Type B pancreatic cell (in vitro differentiated cells): ENCODE measurements at regions not wholly inside any gene's neighbourhood (a gene's known extent, or its start where the extent isn't known, plus 50 kb on each side); places are given as distances from the start of the nearest gene placed in this dataset.

ENCODE experiments used
- DNase-seq: peaks from one replicate; pipeline ENCODE4 v3.0.0; 2021; ENCODE audit warnings: mixed read lengths; ENCODE audit not compliant: unreplicated experiment; ENCODE audit errors: extremely low spot score
- H3K27ac Mint-ChIP-seq: 2 replicates; pipeline ENCODE4 v1.8.0; 2021; ENCODE audit warnings: mild to moderate bottlenecking, mixed read lengths
- H3K27me3 Mint-ChIP-seq: 2 replicates; pipeline ENCODE4 v1.8.0; 2021; ENCODE audit warnings: mixed read lengths
- H3K36me3 Mint-ChIP-seq: 2 replicates; pipeline ENCODE4 v1.8.0; 2021; ENCODE audit warnings: mixed read lengths
- H3K4me1 Mint-ChIP-seq: one replicate; pipeline ENCODE4 v1.8.0; 2021; ENCODE audit warnings: mixed read lengths; ENCODE audit not compliant: unreplicated experiment
- H3K4me3 Mint-ChIP-seq: 2 replicates; pipeline ENCODE4 v1.8.0; 2021; ENCODE audit warnings: mild to moderate bottlenecking, mixed read lengths
- H3K9me3 Mint-ChIP-seq: 2 replicates; pipeline ENCODE4 v1.8.0; 2021; ENCODE audit warnings: mixed read lengths
- TF ChIP-seq, protein P1 (sequence below): fragments of 200-600 bp; sonication (generic); conservative IDR thresholded peaks from 2 replicates; pipeline ENCODE4 v1.5.0; 2021; ENCODE audit warnings: antibody characterized with exemption, mild to moderate bottlenecking

DNA sequence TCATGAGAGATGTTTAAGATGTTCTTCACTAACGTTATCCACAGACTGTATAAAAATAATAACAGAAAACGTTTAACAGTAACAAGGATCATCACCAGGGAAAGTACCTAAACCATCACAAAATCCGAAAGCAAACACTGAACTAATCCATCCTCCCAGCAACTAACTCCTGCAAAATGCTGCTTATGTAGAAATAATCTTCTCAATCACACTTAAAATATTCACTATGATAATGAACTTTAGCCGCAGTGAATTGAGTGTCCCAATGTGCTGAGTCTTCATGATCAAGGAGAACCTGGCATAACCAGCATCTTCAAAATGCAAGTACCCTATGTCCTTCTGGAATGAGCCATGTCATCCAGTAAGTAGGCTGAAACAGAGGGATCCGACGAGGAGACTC, 166.1 kb downstream of the LTN1 start:
- peaks cover 30% of the 10 kb centered on the region for H3K27me3 Mint-ChIP-seq
- no peak for DNase-seq
- no peaks in the 10 kb centered on the region for H3K36me3 Mint-ChIP-seq
- H3K27ac Mint-ChIP-seq = no peak overlapping the region
- no peak overlapping the region for H3K4me3 Mint-ChIP-seq
- TF ChIP-seq, protein P1, sequence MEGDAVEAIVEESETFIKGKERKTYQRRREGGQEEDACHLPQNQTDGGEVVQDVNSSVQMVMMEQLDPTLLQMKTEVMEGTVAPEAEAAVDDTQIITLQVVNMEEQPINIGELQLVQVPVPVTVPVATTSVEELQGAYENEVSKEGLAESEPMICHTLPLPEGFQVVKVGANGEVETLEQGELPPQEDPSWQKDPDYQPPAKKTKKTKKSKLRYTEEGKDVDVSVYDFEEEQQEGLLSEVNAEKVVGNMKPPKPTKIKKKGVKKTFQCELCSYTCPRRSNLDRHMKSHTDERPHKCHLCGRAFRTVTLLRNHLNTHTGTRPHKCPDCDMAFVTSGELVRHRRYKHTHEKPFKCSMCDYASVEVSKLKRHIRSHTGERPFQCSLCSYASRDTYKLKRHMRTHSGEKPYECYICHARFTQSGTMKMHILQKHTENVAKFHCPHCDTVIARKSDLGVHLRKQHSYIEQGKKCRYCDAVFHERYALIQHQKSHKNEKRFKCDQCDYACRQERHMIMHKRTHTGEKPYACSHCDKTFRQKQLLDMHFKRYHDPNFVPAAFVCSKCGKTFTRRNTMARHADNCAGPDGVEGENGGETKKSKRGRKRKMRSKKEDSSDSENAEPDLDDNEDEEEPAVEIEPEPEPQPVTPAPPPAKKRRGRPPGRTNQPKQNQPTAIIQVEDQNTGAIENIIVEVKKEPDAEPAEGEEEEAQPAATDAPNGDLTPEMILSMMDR = no peak
- peaks cover 4% of the 10 kb centered on the region for H3K9me3 Mint-ChIP-seq
- H3K4me1 Mint-ChIP-seq = no peaks in the 10 kb centered on the region

DNA sequence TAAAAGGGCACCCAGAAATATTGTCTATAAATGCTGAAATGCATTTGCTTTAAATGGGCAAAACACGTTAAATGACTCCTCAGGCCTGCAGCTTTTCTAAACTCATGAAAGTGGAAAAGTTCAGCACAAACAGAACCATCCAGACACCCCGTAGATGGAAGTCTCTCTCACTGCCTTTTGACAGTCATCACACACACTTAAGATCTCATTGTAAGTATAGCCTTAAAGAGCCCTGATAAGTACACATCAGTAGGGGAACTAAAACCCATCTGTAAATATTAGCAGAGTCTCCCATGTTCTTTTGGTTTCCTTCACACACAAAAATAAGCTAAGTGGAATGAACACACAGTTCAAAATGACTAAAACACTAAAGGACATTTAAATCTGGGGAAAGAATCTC, 166.7 kb downstream of the LTN1 start:
- DNase-seq = no peak
- no peak overlapping the region for H3K27ac Mint-ChIP-seq
- no peaks in the 10 kb centered on the region for H3K4me1 Mint-ChIP-seq
- peaks cover 4% of the 10 kb centered on the region for H3K9me3 Mint-ChIP-seq
- TF ChIP-seq, protein P1 = no peak
- no peaks in the 10 kb centered on the region for H3K36me3 Mint-ChIP-seq
- H3K4me3 Mint-ChIP-seq = no peak overlapping the region
- H3K27me3 Mint-ChIP-seq = peaks cover 30% of the 10 kb centered on the region

DNA sequence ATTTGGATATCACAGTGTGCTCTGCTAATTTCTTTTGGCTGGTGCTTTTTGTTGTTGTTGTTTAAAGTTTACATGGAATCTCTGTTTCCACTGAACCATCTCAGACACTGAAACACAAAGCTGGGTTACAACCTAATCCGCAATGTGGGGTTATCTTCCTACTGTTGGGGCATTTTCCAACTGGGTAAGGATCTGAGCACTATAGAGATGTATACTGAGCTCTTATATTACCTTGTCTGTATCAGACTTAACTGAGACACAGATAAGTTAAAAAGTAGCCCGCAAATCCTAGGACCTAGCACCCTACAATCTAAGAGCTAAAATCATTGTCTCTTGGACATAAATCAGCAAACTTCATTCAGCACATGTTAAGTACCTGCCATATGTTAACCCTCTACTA, 169.2 kb downstream of the LTN1 start:
- Mint-ChIP-seq H3K27ac (no peak overlapping the region), H3K27me3 (peaks cover 29% of the 10 kb centered on the region), H3K4me1 (peaks cover 2% of the 10 kb centered on the region), H3K36me3 (no peaks in the 10 kb centered on the region), H3K9me3 (no peaks in the 10 kb centered on the region), H3K4me3 (no peak overlapping the region)
- DNase-seq = no peak
- TF ChIP-seq, protein P1 = no peak

DNA sequence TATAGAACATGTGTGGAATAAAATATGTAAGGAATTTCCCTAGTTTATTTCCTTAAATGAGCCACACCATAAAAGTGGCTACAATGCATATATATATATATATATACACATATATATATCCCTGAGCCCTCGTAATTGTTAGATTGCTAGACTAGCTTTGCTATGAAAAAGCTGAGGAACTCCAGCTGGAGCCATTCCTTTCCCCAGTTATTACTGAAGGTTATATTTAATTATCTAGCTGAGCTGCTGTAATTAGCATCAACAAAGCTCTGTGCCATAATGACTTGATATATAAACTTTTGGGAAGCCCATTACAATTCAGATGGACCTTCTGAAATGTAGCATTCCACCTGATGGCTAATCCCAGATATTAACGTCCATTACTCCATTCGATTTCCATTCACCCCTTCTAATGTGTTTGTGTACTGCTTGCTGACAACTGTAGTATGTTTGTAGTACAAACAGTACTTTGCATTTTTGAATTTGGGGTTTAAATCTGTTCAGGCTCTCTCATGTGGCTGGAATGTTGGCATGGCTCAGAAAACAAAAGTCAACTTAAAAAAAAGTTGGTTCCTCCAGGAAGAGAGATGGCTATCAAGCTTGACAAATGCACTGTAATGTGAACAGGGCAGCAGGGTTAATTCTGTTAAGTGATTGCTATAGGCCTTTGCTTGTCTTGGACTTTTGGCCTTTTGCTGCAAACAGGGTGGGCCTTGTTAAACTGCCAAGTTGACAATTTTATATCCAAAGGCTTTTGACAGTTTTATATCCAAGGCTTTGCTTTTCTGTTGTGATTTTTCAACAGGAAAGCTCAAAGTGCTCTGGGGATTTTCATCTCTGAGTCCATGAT, 170.0 kb downstream of the LTN1 start:
- Mint-ChIP-seq H3K4me3 (no peak overlapping the region), H3K27me3 (peaks cover 27% of the 10 kb centered on the region), H3K27ac (no peak overlapping the region), H3K4me1 (peaks cover 4% of the 10 kb centered on the region), H3K36me3 (no peaks in the 10 kb centered on the region), H3K9me3 (no peaks in the 10 kb centered on the region)
- TF ChIP-seq, protein P1 = no peak
- no peak for DNase-seq

DNA sequence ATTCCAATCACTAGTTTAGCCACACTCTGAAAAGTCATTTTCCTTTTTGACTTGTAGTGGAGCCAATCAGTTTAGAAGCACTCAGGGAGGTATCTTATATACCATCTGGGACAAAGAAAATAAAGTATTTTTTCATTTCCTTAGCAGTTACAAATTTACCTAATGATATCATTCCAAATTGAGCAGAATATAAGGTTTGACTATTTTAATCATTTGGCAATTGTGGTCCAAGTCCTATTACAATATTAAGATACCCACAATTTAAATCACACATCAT, 170.6 kb downstream of the LTN1 start:
- H3K36me3 Mint-ChIP-seq = no peaks in the 10 kb centered on the region
- H3K27ac Mint-ChIP-seq = no peak overlapping the region
- no peaks in the 10 kb centered on the region for H3K9me3 Mint-ChIP-seq
- H3K4me1 Mint-ChIP-seq = peaks cover 4% of the 10 kb centered on the region
- no peak for DNase-seq
- H3K27me3 Mint-ChIP-seq = peaks cover 21% of the 10 kb centered on the region
- TF ChIP-seq, protein P1 = no peak
- no peak overlapping the region for H3K4me3 Mint-ChIP-seq
